ENCODE measurements at regions not wholly inside any gene's neighbourhood (a gene's known extent, or its start where the extent isn't known, plus 50 kb on each side); places are given as distances from the start of the nearest gene placed in this dataset.

DNA sequence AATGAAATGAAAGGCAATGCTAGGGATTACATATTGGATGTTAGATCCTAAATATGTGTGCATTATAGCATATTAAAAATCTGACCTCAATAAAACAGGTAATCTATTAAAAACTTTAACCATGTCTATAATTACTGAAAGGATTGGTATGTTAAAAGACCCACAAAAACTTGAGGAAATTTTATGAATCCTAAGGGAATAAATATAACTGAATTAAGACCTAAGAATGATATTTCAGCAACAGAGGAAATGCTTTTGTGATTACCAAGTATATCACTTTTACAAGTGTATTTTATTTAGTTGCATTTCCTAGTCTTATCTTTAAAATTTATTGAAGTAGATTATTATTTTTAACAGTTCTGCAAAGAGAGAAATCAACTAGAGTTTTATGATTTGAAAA is 571.5 kb downstream of the HDGFL1 start:
- TF ChIP-seq, protein P1, sequence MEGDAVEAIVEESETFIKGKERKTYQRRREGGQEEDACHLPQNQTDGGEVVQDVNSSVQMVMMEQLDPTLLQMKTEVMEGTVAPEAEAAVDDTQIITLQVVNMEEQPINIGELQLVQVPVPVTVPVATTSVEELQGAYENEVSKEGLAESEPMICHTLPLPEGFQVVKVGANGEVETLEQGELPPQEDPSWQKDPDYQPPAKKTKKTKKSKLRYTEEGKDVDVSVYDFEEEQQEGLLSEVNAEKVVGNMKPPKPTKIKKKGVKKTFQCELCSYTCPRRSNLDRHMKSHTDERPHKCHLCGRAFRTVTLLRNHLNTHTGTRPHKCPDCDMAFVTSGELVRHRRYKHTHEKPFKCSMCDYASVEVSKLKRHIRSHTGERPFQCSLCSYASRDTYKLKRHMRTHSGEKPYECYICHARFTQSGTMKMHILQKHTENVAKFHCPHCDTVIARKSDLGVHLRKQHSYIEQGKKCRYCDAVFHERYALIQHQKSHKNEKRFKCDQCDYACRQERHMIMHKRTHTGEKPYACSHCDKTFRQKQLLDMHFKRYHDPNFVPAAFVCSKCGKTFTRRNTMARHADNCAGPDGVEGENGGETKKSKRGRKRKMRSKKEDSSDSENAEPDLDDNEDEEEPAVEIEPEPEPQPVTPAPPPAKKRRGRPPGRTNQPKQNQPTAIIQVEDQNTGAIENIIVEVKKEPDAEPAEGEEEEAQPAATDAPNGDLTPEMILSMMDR (conservative IDR thresholded peaks at IDR 0.05) = no peak
- no peak for TF ChIP-seq EZH2 (IDR thresholded peaks at IDR 0.05; ENCODE audit: low read depth)
- Histone ChIP-seq H3K4me2 (no peak overlapping the region), H3K4me3 (no peak overlapping the region), H3F3A (ENCODE audit: insufficient read depth, low read depth) (no peaks in the 10 kb centered on the region), H3K9me3 (ENCODE audit: insufficient read depth, low read depth) (no peaks in the 10 kb centered on the region), H2AFZ (no peak overlapping the region), H4K20me1 (ENCODE audit: insufficient read depth) (no peaks in the 10 kb centered on the region), H3K4me1 (replicated peaks; ENCODE audit: insufficient read depth) (no peaks in the 10 kb centered on the region), H3K36me3 (ENCODE audit: low read depth) (no peaks in the 10 kb centered on the region), H3K79me2 (ENCODE audit: low read depth) (no peaks in the 10 kb centered on the region), H3K27ac (no peak overlapping the region), H3K27me3 (ENCODE audit: insufficient read depth, low read depth) (no peaks in the 10 kb centered on the region), H3K9me2 (ENCODE audit: insufficient read depth) (no peaks in the 10 kb centered on the region)
- intact Hi-C loops (cut with micrococcal nuclease; ENCODE audit: unreplicated experiment) = no loop called here
- no TSS peak for BruUV-seq (replicated peaks)
- ChIA-PET POLR2A (ENCODE audit: unreplicated experiment) (interaction anchor here (0.6 kb wide), 1 partner anchor 10 kb away, joined by 3 read pairs; no protein-coding TSS in a partner anchor), CTCF (no interaction called here)
- no peak for DNase-seq

DNA sequence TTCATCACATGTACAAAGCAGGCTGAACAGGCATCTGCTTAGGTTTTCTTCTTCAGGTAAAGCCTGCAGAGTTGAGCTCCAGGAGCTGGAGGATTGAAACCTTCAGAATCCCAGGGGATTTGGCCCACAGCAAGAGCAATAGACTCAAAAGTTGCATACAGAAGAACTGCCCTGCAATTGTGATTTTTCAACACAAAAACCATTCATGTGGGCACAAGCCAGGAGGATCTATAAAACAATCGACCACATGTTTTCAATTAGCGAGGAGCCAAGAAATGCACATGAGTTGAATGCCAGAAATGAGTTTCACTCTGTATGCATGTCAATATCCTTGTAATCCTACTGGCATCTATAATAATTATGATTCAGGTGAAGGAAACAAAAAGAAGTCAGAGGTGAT is 576.4 kb downstream of the HDGFL1 start:
- Histone ChIP-seq H3K9me2 (ENCODE audit: insufficient read depth) (no peaks in the 10 kb centered on the region), H3K27ac (no peak overlapping the region), H3K79me2 (ENCODE audit: low read depth) (no peaks in the 10 kb centered on the region), H3F3A (ENCODE audit: insufficient read depth, low read depth) (no peaks in the 10 kb centered on the region; the same call in 1 of the 2 replicates), H2AFZ (no peak overlapping the region), H3K27me3 (ENCODE audit: insufficient read depth, low read depth) (no peaks in the 10 kb centered on the region), H3K9me3 (ENCODE audit: insufficient read depth, low read depth) (no peaks in the 10 kb centered on the region), H4K20me1 (ENCODE audit: insufficient read depth) (no peaks in the 10 kb centered on the region), H3K4me3 (no peak overlapping the region), H3K4me2 (no peak overlapping the region), H3K36me3 (ENCODE audit: low read depth) (no peaks in the 10 kb centered on the region), H3K4me1 (replicated peaks; ENCODE audit: insufficient read depth) (no peaks in the 10 kb centered on the region)
- intact Hi-C loops (cut with micrococcal nuclease; ENCODE audit: unreplicated experiment) = no loop called here
- no peak for TF ChIP-seq EZH2 (IDR thresholded peaks at IDR 0.05; ENCODE audit: low read depth)
- TF ChIP-seq, protein P1 (conservative IDR thresholded peaks at IDR 0.05) = no peak
- no peak for DNase-seq
- ChIA-PET POLR2A (ENCODE audit: unreplicated experiment) (no interaction called here), CTCF (no interaction called here)
- no TSS peak for BruUV-seq (replicated peaks)

DNA sequence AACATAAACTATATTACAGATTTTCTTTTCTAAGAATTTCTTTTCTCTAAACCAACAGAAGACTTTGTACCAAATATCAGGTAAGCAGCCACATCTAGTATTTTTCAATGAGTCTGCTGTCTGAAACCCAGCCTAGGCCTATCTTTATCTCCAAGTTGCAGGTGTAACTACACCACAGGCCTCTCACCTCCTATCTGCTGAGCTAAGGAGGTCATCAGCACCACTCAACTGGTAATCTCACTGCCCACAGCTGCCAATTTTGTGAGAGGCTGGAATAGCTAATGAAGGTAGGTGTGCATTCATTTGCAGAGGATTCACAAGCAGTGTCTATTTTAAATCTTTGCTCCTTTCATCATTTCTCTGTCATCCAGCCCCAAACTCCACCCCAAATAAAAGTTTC is 584.8 kb downstream of the HDGFL1 start:
- TF ChIP-seq, protein P1 (conservative IDR thresholded peaks at IDR 0.05) = no peak
- no peak for TF ChIP-seq EZH2 (IDR thresholded peaks at IDR 0.05; ENCODE audit: low read depth)
- Histone ChIP-seq H3K4me1 (replicated peaks; ENCODE audit: insufficient read depth) (no peaks in the 10 kb centered on the region), H3K4me3 (no peak overlapping the region), H3K9me3 (ENCODE audit: insufficient read depth, low read depth) (no peaks in the 10 kb centered on the region), H3K9me2 (ENCODE audit: insufficient read depth) (no peaks in the 10 kb centered on the region), H3K79me2 (ENCODE audit: low read depth) (no peaks in the 10 kb centered on the region), H2AFZ (no peak overlapping the region), H3K36me3 (ENCODE audit: low read depth) (no peaks in the 10 kb centered on the region), H3F3A (ENCODE audit: insufficient read depth, low read depth) (no peaks in the 10 kb centered on the region), H3K27me3 (ENCODE audit: insufficient read depth, low read depth) (no peaks in the 10 kb centered on the region), H3K27ac (no peak overlapping the region), H4K20me1 (ENCODE audit: insufficient read depth) (no peaks in the 10 kb centered on the region), H3K4me2 (no peak overlapping the region)
- intact Hi-C loops (cut with micrococcal nuclease; ENCODE audit: unreplicated experiment) = no loop called here
- no TSS peak for BruUV-seq (replicated peaks)
- DNase-seq = no peak
- ChIA-PET CTCF (no interaction called here), POLR2A (ENCODE audit: unreplicated experiment) (interaction anchor here (0.6 kb wide), 1 partner anchor 1969 kb away, joined by 8 read pairs; no protein-coding TSS in a partner anchor)
